Frontal cortex (tissue), 3 donors: ENCODE measurements at regions not wholly inside any gene's neighbourhood (a gene's known extent, or its start where the extent isn't known, plus 50 kb on each side); places are given as distances from the start of the nearest gene placed in this dataset.

Experiments
- DNase-seq, 2 donors: peaks; one replicate each; pipeline ENCODE4 v3.0.0; 2012; ENCODE audit warnings: low spot score in 2 of 2
- FAIRE-seq: peaks from 2 replicates; lab custom pipeline; 2012; peaks lifted over from hg19 to GRCh38; lab: Jason Lieb, UNC
- donor health status: control.
- donor health status: control.
- donor health status: control.

DNA sequence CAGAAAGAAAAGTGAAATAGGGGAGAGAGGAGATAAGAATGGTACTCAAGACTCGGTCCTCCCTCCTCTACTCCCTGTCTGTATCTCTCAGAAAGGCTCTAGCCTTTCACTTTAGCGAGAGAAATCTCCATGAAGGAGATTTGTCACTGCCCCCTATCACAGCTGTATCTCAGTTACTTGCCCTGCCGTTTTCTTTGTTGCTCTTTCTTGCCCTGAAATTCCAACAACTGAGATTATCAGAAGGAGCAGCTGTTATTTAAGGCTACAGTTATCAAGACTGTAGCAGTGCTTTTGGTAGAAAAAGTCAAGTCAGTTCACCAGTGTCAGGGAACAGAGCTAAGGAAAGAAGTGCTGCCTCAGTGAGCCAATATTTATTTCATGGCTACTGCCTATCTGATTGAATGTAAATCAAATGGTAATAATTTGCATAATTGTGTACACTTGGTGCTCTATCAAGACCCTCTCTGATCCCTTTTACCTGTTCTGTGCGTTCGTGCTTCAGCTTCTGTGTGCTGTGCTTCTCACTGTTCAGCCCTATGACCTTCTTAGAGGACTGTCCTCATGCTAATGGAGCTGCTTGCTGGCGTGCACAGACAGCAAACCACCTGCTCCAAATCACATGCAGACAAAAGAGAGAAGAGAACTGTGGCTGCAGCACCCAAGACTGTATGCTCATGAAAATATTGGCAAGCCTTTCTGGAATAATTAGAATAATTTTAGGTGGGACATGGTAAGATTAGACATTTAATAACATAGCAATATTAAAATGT is 180.2 kb upstream of the FAM3C start:
- FAIRE-seq: no peak
- no peak for DNase-seq

DNA sequence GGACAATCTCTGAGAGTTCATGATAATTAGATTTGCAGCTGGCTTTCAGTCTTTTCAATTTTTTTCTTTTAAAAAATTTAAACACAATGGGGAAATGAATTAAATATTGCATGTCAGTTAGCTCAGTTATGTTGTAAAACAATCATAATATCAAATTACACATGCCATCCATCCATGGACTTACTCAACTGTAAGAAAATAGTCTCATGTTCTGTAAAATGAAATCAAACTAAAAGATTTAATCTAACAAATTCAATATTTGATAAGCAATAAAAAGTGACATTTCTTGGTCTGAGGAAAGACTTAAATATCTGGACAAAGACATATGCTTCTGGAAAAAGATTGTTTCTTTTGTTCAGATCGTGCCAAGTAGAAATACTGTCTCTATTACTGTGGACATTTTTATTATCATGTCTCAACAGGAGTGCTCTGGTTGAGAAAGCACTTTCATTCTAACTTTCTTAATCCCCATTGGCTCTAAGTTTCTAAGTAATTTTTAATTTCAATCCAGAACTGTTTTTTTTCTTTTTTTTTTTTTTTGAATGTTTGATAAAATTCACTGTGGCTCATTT is 179.2 kb upstream of the FAM3C start:
- no peak for FAIRE-seq
- no peak for DNase-seq

DNA sequence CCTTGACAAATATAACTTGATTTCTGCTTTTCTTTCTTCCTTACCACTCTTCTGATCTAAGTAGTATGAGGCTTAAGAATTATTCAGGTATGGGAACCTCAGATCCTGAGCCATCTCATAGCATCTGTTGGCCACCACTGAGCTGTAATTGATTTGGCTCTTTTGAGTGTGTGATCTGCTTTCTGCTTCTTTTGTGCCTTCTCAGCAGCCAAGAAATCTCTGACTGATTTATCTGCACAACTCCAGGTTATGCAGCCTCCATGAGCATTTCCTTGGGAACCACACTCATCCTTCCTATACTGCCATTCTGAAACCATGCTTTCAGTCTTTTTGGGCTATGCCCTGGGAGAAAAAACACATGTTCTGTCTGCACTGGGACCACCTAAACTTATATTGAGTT is 178.0 kb upstream of the FAM3C start:
- no peak for DNase-seq
- FAIRE-seq: no peak

DNA sequence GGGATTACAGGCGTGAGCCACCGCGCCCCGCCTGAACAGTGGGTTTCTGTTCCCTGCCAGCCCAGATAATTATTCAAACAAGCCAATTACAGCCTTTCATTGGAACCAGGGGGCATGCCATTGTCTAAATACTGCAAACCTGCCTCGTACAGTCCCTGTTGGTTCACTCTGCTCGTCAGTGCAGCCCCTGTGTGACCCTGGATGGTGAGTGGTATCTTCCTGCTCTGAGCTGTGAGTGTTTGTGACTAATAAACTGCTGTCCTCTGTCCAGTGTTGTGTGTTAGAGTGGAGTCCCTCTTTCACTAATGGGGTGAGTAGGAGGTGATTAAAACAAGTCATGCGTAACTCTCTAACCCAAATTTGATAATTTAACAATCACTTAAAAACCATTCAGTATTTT is 176.5 kb upstream of the FAM3C start:
- FAIRE-seq: no peak
- DNase-seq: no peak

DNA sequence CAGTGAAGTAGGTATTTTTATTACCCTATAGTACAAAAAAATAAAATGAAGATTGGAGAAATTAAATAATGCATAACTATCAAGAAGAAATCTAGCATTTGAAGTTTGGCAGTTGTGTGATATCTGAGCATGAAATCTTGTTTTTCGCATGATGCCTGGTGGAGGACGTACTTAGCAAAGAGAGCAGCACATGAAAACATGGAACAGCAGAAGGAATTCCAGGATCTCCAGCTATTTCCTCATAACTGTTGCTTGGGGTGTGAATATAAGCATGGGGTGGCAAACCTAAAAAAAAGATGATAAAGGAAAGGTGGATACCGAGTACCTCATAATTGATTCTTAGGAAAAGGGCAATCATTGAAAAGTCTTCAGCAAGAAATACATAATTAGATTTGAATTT is 174.3 kb upstream of the FAM3C start:
- DNase-seq: no peak
- FAIRE-seq: no peak

DNA sequence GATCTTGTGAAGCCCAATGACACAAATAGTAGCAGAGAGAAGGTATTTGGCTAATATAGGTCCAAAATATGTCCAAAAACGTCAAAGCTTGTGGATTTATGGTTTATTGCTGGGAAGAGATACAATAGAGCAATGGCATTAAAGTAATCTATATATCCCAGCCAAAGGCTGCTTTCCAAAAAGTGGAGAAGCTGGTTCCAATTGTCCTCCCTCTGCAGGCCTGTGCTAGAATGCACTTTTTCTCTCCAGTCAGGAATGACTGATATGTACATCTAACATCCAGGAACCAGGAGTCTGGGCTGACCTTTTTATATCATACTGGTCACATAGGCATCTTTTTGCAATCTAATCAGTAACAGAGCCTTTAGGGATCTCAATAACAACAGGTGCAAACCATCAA is 167.1 kb upstream of the FAM3C start:
- FAIRE-seq: no peak
- DNase-seq: no peak

DNA sequence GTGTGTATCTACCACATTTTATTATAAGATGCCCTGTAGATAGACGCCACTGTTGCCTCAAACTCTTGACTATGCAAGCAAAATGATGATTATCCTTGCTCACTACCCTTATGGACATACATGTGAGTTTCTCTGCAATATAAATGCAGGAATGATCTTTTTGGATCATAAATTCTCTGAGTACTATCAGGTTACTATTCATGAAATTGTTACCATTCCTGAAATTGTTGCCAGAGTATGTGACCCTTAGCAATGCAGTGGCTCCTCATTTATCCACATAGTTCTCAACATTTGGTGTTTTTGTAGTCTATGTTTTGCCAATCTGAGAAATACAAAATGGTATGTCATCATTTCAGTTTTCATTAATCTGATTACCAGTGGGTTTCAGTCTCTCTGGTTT is 166.2 kb upstream of the FAM3C start:
- no peak for DNase-seq
- no peak for FAIRE-seq

DNA sequence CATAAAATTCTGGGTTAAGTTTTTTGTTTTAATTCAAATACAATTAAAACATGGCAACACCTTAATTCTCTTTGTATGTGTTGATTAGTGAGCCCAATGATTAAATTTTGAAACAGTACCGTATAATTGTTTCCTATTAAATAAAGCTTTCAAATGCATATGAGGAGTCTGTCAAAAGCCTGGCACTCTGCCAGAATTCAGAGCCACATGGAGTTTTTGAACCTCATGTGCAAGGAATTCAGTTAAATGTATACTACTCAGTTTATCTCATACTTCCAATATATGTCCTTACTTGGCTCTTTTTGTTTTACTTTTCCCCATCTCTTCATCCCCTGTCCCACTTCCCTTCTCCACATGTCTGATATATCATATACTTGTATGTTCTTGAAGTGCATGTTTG is 165.6 kb upstream of the FAM3C start:
- DNase-seq: no peak
- no peak for FAIRE-seq

DNA sequence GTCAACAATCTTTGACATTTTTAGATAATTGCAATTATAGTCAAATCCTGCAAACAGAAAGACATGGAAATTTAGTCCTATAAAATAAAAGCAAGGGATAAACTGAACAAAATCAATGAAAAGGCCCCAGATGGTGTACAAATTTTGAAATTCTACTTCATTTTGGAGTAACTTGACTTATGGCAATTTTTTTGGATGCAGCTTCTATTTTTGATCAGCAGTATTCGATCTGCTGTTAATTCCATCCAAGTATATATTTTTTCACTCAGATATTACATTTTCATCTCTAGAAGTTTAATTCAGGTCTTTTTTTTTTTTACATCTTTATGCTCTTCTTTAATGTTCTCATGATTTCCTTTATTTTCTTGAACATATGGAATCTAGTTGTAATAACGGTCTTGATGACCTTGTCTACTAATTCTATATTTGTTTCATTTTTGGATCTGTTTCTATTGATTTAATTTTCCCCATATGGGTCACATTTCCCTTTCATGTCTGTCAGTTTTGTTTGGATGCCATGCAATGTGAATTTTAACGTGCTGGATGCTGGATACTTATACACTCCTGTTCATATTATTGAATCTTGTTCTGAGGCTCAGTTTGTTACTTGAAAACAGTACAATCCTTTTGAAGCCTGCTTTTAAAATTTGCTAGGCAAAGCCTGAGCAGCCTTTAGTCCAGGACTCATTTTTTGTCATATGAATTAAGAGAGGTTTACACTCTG is 164.3 kb upstream of the FAM3C start:
- no peak for DNase-seq
- FAIRE-seq: no peak

DNA sequence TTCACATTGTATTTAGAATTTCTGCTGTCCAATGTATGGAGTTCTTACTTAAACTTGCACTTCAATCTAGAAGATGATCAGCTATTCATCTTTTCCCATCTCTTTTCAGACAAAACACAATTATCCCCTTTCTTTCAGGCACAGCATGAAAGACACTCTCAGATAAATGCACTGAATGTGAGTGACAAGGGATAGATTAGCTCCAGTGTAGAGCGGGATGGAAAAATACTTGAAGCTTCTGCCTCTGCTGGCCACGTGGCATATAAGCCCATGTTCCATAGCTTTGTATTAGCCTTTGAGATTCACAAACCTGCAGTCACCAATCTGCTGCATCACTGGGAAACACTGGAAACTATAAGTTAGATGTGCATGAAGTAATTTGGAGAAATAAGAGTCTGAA is 162.2 kb upstream of the FAM3C start:
- FAIRE-seq (no peak), DNase-seq (no peak)

DNA sequence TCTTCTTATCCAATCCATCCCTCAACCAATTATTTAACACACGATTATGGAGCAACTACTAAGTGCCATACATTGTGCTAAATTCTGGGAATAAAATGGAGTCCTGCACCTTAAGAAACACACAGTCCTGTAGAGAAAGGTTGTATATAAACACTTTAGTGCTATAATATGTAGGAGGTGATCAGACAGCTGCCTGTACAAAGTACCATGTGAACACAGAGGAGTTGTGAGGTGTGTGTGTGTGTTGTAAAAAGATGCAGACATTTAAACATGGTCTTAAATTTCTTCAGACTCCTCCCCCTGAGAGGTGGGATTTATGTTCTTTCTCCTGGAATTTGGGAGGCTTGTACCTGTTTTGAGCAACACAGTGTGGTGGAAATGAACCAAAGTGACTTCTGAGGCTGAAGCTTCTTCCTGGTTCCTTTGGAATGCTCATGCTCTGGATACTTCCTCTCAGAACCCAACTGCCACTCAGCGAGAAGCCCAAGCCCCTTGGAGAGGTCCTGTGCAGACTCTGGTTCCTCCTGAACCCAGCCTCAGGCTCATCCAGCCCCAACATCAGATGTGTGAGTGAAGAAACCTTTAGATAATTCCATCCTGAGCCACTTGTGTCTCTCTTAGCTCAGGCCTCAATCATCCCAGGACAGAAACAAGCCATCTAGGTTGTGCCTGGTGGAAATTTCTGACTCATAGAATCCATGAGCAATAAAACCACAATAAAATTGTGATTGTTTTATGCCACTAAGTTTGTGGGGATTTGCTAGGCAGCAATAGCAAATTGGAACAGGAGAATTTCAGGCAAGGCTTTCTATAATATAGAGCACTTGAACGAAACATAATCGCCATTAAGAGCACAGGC is 161.2 kb upstream of the FAM3C start:
- FAIRE-seq: no peak
- DNase-seq: no peak

DNA sequence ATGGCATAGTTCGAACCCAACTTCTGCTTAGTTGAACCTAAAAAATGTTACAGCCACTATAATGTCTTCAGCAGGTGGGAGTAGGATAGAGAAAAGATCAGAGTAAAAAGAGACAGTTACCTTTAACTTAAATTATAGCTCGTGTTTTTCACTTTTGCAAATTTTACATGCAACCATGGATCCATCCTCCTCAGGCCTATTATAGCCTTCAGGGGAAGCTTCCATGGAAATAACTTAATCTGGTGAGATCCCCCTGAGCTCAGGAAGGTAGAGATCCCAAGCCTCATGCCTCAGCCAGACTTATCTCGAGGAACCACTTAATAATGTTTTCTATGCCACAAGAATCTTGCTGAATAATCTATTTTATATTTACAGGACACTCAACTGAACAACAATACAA is 159.4 kb upstream of the FAM3C start:
- FAIRE-seq (no peak), DNase-seq (no peak)

DNA sequence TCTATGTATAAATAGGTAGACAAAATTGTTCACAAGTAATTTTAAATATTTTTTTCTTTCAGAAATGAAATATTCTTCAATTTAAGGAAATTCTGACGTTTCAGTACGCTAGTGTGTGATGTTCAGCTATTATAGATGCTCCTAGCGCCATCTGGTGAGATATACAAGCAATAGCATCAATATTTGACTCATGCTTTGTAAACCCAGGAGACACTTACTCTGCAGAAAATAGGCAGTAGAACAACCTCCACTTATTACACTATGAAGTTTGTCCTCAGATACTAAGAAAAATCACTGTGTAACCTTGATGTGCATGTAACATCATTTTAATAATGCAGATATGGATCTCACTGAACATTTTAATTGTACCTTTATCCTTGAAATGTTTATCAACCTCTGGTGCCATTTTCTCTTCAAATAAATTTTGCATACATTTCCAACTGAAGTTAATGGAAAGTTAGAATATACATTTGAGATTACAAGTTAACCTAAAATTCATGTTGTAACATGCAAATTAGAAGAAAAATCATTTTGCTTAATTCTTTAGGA is 151.5 kb upstream of the FAM3C start:
- DNase-seq: peak; percentile 17 to 57
- peak; percentile 95 for FAIRE-seq

DNA sequence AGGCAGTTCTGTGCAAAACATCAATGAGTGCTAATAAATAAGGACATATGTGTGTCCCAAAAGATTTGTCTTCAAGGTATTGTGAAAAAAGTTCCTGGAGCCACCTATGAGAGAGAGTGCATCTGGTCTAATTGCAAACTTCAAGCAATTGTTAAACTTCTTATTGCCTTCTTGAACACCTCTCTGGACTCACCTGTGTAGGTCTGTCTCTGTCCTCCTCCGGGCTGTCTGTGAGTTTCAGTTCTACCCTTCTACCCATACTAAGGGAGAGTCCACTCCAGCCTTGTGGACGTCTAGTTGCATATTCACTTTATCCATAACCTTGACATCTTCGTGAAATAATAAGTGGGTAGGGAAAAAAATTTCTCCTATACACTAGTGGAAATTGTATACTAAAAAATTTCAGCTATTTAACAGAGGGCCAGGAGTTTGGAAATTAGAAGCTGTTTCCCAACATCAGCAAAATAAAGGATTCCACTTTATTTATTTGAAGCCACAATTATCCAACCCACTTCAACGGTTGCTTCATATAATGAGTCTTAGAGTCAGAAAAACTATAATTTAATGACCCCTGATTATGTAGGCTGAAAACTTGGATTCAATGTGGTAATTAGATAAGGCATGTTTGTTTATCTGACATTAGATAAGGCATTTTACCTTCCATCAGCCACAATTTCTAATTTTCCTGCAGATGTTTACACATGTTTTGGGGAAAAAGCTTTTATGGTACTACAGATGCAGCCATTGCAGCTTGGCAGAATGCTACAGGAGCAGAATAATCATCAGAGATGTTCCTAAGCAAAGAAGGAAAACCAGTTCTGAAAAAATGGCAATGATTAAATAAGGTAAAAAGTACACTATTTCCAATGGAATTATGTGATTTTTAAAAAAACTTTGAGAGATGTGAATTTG is 150.8 kb upstream of the FAM3C start:
- FAIRE-seq (no peak), DNase-seq (no peak)

DNA sequence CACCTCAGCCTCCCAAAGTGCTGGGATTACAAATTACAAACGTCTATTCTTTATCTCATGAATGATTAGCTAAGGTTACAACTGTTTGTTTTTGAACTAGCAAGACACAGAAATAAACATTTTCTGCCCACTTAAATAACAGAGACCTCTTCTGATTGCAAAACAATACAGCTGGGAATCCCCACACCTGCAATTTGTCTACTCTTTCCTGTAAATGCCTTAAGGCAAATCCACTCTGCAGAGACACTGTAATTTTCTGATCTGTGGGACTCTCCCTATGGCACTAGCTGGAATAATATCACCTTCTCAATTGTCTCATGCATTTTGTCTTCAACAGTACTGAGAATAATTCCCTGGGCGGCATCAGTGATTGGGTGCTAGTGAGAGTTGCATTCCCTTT is 149.3 kb upstream of the FAM3C start:
- DNase-seq (no peak), FAIRE-seq (no peak)

DNA sequence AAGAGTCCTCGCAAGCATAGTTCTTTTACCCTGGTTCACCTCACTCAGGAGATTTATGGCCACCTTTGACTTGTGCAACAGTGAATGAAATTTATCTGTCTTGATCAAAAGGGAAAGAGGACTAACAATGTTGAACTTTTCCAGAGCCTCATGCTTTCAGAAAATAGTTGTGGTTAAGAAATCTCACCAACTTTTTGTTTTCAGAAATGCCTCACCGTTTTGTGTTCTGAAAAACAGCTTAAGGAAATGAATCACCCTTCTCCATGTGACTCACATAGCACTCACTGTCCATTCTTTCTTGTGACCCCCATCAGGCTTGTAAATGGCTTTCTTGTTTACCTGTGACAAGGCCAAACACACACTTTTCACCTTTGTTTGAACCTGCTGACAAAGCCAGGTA is 148.6 kb upstream of the FAM3C start:
- no peak for DNase-seq
- FAIRE-seq: no peak

DNA sequence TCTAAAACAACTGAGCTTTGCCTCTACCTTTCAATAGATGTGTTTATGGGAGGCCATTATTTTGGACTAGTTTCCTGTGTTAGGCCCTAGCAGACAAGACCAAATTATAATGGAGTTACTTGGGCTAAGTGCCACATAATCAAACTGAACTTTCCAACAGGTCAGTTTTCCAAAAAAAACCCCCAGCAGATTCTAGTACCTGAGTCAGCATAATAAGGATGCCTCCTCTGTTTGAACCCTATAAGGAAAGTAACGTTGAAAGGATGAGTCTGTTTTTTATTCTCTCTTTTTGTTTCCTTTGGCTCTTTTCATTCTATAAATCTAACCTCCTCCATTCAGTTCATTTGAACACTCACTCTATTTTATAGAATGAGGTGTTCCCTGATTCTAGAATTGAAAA is 148.1 kb upstream of the FAM3C start:
- no peak for FAIRE-seq
- DNase-seq: no peak

DNA sequence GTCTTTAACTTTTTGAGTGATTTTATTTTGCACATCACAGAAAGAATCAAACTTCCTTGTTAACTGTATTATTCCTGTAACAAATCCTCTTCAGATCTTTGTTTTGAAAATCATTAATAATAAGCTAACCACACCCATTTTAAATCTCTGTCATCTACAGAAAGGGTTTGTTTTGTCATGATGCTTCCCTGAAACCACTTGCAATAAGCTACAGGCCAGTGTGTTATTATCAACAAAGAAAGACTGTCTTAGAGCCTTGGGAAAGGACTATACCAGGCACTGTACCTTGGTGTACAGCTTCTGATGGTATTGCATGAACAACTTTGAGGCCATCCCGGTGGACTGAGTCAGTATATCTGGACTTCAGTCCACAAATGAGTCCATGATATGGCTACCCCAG is 145.3 kb upstream of the FAM3C start:
- DNase-seq (no peak), FAIRE-seq (peak; percentile 64)

DNA sequence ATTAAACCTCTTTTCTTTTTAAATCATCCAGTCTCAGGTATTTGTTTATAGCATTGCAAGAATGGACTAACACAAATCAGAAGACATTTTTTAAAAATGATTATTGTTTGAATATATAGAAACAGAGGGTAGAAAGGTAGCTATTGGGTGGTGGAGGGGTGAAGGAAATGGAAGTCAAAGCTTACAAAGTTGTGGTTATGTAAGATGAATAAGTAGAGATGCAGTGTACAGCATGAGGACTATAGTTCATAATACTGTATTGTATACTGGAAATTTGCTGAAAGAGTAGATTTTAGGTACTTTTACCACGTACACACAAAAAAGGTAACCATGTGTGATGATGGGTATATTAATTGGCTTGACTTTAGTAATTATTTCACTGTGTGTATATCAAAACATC is 144.0 kb upstream of the FAM3C start:
- FAIRE-seq (no peak), DNase-seq (no peak)
